RWPE2 (cell line): ENCODE measurements at regions not wholly inside any gene's neighbourhood (a gene's known extent, or its start where the extent isn't known, plus 50 kb on each side); places are given as distances from the start of the nearest gene placed in this dataset.

Experiments
- ATAC-seq: fragments of 200-7000 bp; cut with Tn5 transposase; 3 replicates; pipeline ENCODE4 v1.9.1; 2021; ENCODE audit warnings: low read depth
- DNase-seq: peaks from one replicate; pipeline ENCODE4 v3.0.0-alpha.2; 2020; ENCODE audit warnings: low spot score
- H3K27ac ChIP-seq: fragments of 450-650 bp; 2 replicates; pipeline ENCODE4 v1.5.1; 2017; ENCODE audit warnings: mild to moderate bottlenecking; ENCODE audit not compliant: poor library complexity, severe bottlenecking
- H3K27me3 ChIP-seq: fragments of 250-450 bp; sonication (Bioruptor Pico); 2 replicates; pipeline ENCODE4 v1.5.1; 2021; ENCODE audit warnings: mild to moderate bottlenecking, moderate library complexity; ENCODE audit not compliant: insufficient read depth, poor library complexity, severe bottlenecking
- H3K36me3 ChIP-seq: fragments of 250-450 bp; sonication (Bioruptor Pico); 2 replicates; pipeline ENCODE4 v1.5.1; 2020; ENCODE audit warnings: low read depth, mild to moderate bottlenecking, moderate library complexity
- H3K4me1 ChIP-seq: fragments of 250-450 bp; sonication (Bioruptor Pico); 2 replicates; pipeline ENCODE4 v1.5.1; 2021; ENCODE audit warnings: mild to moderate bottlenecking, moderate library complexity; ENCODE audit not compliant: insufficient read depth, poor library complexity, severe bottlenecking
- H3K4me3 ChIP-seq: fragments of 250-450 bp; sonication (Bioruptor Pico); 2 replicates; pipeline ENCODE4 v1.5.1; 2021; ENCODE audit warnings: mild to moderate bottlenecking, moderate library complexity; ENCODE audit not compliant: severe bottlenecking
- H3K9me3 ChIP-seq: fragments of 250-450 bp; sonication (Bioruptor Pico); 2 replicates; pipeline ENCODE4 v1.5.1; 2021; ENCODE audit warnings: mild to moderate bottlenecking, moderate library complexity; ENCODE audit not compliant: severe bottlenecking
- CTCF ChIP-seq: fragments of 450-650 bp; IDR thresholded peaks from one replicate; pipeline ENCODE4 v1.5.1; 2017; ENCODE audit warnings: mild to moderate bottlenecking, moderate library complexity; ENCODE audit not compliant: poor library complexity, severe bottlenecking

- Histone ChIP-seq H3K4me1 (no peaks in the 10 kb centered on the region), H3K27ac (no peak overlapping the region), H3K36me3 (no peaks in the 10 kb centered on the region), H3K9me3 (no peaks in the 10 kb centered on the region), H3K27me3 (no peaks in the 10 kb centered on the region), H3K4me3 (no peak overlapping the region)
- ATAC-seq (no peak), DNase-seq (no peak)
- TF ChIP-seq CTCF, result no peak
These were observed 615.4 kb downstream of the CD109 start for GRCh38 chr6:74311431-74311830.

- H3K36me3 ChIP-seq, result no peaks in the 10 kb centered on the region
- H3K27ac ChIP-seq, result no peak overlapping the region
- no peak overlapping the region for H3K4me3 ChIP-seq
- no peaks in the 10 kb centered on the region for H3K4me1 ChIP-seq
- DNase-seq, result no peak
- ATAC-seq, result no peak
- no peaks in the 10 kb centered on the region for H3K9me3 ChIP-seq
- no peak for TF ChIP-seq CTCF
- no peaks in the 10 kb centered on the region for H3K27me3 ChIP-seq
These were observed 593.9 kb downstream of the CD109 start for GRCh38 chr6:74289884-74290283.

GRCh38 chr6:74287932-74288331 lies 591.9 kb downstream of the CD109 start:
- no peak for TF ChIP-seq CTCF
- Histone ChIP-seq H3K36me3 (no peaks in the 10 kb centered on the region), H3K27ac (no peak overlapping the region), H3K27me3 (no peaks in the 10 kb centered on the region), H3K9me3 (no peaks in the 10 kb centered on the region), H3K4me3 (no peak overlapping the region), H3K4me1 (no peaks in the 10 kb centered on the region)
- ATAC-seq, result no peak
- DNase-seq, result no peak

- TF ChIP-seq CTCF, result no peak
- no peak for ATAC-seq
- Histone ChIP-seq H3K4me3 (no peak overlapping the region), H3K27ac (no peak overlapping the region), H3K4me1 (no peaks in the 10 kb centered on the region), H3K27me3 (no peaks in the 10 kb centered on the region), H3K9me3 (no peaks in the 10 kb centered on the region), H3K36me3 (no peaks in the 10 kb centered on the region)
- DNase-seq, result no peak
These were observed 591.4 kb downstream of the CD109 start for GRCh38 chr6:74287441-74287840.

- DNase-seq (no peak), ATAC-seq (no peak)
- Histone ChIP-seq H3K36me3 (no peaks in the 10 kb centered on the region), H3K9me3 (no peaks in the 10 kb centered on the region), H3K27me3 (no peaks in the 10 kb centered on the region), H3K4me1 (no peaks in the 10 kb centered on the region), H3K27ac (no peak overlapping the region), H3K4me3 (no peak overlapping the region)
- TF ChIP-seq CTCF, result no peak
These were observed 588.3 kb downstream of the CD109 start for GRCh38 chr6:74284284-74284683.
